ENCODE measurements at regions not wholly inside any gene's neighbourhood (a gene's known extent, or its start where the extent isn't known, plus 50 kb on each side); places are given as distances from the start of the nearest gene placed in this dataset.

GRCh38 chrX:49773993-49774392 lies 55.1 kb upstream of the PAGE4 start:
- no peak for DNase-seq (ENCODE audit: low spot score)

GRCh38 chrX:49767236-49767635 lies 61.9 kb upstream of the PAGE4 start:
- DNase-seq (ENCODE audit: low spot score), result no peak

- no peak for DNase-seq (ENCODE audit: low spot score)
Measured at GRCh38 chrX:49762175-49762720, 66.5 kb upstream of the PAGE1 start.

- DNase-seq (ENCODE audit: low spot score), result peak; percentile 14
Measured at GRCh38 chrX:49761481-49761880, 65.7 kb upstream of the PAGE1 start.

- no peak for DNase-seq (ENCODE audit: low spot score)
Measured at GRCh38 chrX:49760290-49760890, 64.6 kb upstream of the PAGE1 start.

GRCh38 chrX:49756692-49757091 lies 60.9 kb upstream of the PAGE1 start:
- DNase-seq (ENCODE audit: low spot score), result no peak

GRCh38 chrX:49754233-49754857 lies 58.6 kb upstream of the PAGE1 start:
- peak; percentile 49 for DNase-seq (ENCODE audit: low spot score)

- DNase-seq (ENCODE audit: low spot score), result no peak
Measured at GRCh38 chrX:49753691-49754090, 57.9 kb upstream of the PAGE1 start.

- DNase-seq (ENCODE audit: low spot score), result no peak
Measured at GRCh38 chrX:49748211-49748956, 52.6 kb upstream of the PAGE1 start.

- no peak for DNase-seq (ENCODE audit: low spot score)
Measured at GRCh38 chrX:49746306-49746705, 50.5 kb upstream of the PAGE1 start.

Measured in CD4-positive, alpha-beta T cell treated with Interleukin-2 at 100 ng/mL for 4 hours (primary cell).